Hematopoietic multipotent progenitor cell (in vitro differentiated cells): ENCODE measurements at regions not wholly inside any gene's neighbourhood (a gene's known extent, or its start where the extent isn't known, plus 50 kb on each side); places are given as distances from the start of the nearest gene placed in this dataset.
A peak's percentile ranks its signal among the peaks of the same experiment; 100 is the strongest.

Source experiments
- DNase-seq, 3 donors: peaks; one replicate each; pipeline ENCODE4 v3.0.0-alpha.2; 2011 to 2015; ENCODE audit warnings: low read depth in 2 of 3, low spot score in 2 of 3

- peak in 1 of 3 donors; percentile 10 for DNase-seq
Observed at GRCh38 chr18:73742957-73743356, 404.7 kb downstream of the FBXO15 start.

- no peak for DNase-seq
Observed at GRCh38 chr18:73741946-73742345, 405.7 kb downstream of the FBXO15 start.

- DNase-seq, result no peak
Observed at GRCh38 chr18:73739098-73739497, 408.5 kb downstream of the FBXO15 start.

GRCh38 chr18:73737990-73738389 lies 409.6 kb downstream of the FBXO15 start:
- DNase-seq, result no peak

GRCh38 chr18:73735836-73736235 lies 411.8 kb downstream of the FBXO15 start:
- DNase-seq, result no peak

GRCh38 chr18:73733806-73734314 lies 413.8 kb downstream of the FBXO15 start:
- no peak for DNase-seq

- no peak for DNase-seq
Observed at GRCh38 chr18:73733376-73733775, 414.3 kb downstream of the FBXO15 start.

- DNase-seq, result no peak
Observed at GRCh38 chr18:73728657-73729056, 419.0 kb downstream of the FBXO15 start.

- no peak for DNase-seq
Observed at GRCh38 chr18:73724958-73725357, 422.7 kb downstream of the FBXO15 start.

- DNase-seq, result no peak
Observed at GRCh38 chr18:73719611-73720010, 428.0 kb downstream of the FBXO15 start.

GRCh38 chr18:73717570-73717969 lies 430.1 kb downstream of the FBXO15 start:
- no peak for DNase-seq

GRCh38 chr18:73715210-73715670 lies 432.4 kb downstream of the FBXO15 start:
- no peak for DNase-seq

- DNase-seq, result no peak
Observed at GRCh38 chr18:73714466-73714865, 433.2 kb downstream of the FBXO15 start.

GRCh38 chr18:73711256-73711655 lies 436.4 kb downstream of the FBXO15 start:
- no peak for DNase-seq

GRCh38 chr18:73708591-73708990 lies 439.0 kb downstream of the FBXO15 start:
- no peak for DNase-seq

GRCh38 chr18:73707035-73707434 lies 440.6 kb downstream of the FBXO15 start:
- no peak for DNase-seq

GRCh38 chr18:73697353-73697752 lies 450.3 kb downstream of the FBXO15 start:
- DNase-seq, result no peak

GRCh38 chr18:73696698-73697097 lies 450.9 kb downstream of the FBXO15 start:
- no peak for DNase-seq

- no peak for DNase-seq
Observed at GRCh38 chr18:73696171-73696570, 451.5 kb downstream of the FBXO15 start.

GRCh38 chr18:73693091-73693490 lies 454.5 kb downstream of the FBXO15 start:
- DNase-seq, result no peak

GRCh38 chr18:73691624-73692023 lies 456.0 kb downstream of the FBXO15 start:
- no peak for DNase-seq

GRCh38 chr18:73691118-73691517 lies 456.5 kb downstream of the FBXO15 start:
- DNase-seq, result no peak

GRCh38 chr18:73690222-73690621 lies 457.4 kb downstream of the FBXO15 start:
- DNase-seq, result no peak
